Thoracic aorta (tissue), 2 donors: ENCODE measurements at regions not wholly inside any gene's neighbourhood (a gene's known extent, or its start where the extent isn't known, plus 50 kb on each side); places are given as distances from the start of the nearest gene placed in this dataset.
"Not testable (repeated sequence)": the region's sequence is repeated elsewhere in the genome, so short reads cannot be mapped to it uniquely, and the experiment has no call there.

ENCODE experiments used
- ATAC-seq: fragments of 150-250 bp; one replicate; pipeline ENCODE4 v1.8.0; 2017; ENCODE audit warnings: low read depth; ENCODE audit not compliant: insufficient number of reproducible peaks, low FRiP score
- DNase-seq: peaks from one replicate; pipeline ENCODE4 v3.0.0-alpha.2; 2020; ENCODE audit warnings: low spot score
- H3K27ac ChIP-seq, 2 donors: fragments of 200-600 bp; sonication (generic); 1 replicate in 1 of 2; 2 replicates in 1 of 2; pipeline ENCODE4 v1.5.1; 2016; ENCODE audit warnings: mild to moderate bottlenecking in 2 of 2, moderate library complexity in 2 of 2
- H3K27me3 ChIP-seq: fragments of 200-600 bp; sonication (generic); replicated peaks from 2 replicates; pipeline ENCODE4 v1.6.0; 2016; ENCODE audit warnings: mild to moderate bottlenecking; ENCODE audit not compliant: insufficient read depth
- H3K36me3 ChIP-seq: fragments of 200-600 bp; sonication (generic); one replicate; pipeline ENCODE4 v1.5.1; 2016
- H3K4me1 ChIP-seq, 2 donors: fragments of 200-600 bp; sonication (generic); 1 replicate in 1 of 2; 2 replicates in 1 of 2; pipeline versions ENCODE4 v1.5.1 to v1.6.0; 2016; ENCODE audit warnings: low read depth in 2 of 2, mild to moderate bottlenecking in 1 of 2; ENCODE audit not compliant: control insufficient read depth in 1 of 2
- H3K4me3 ChIP-seq: fragments of 200-600 bp; sonication (generic); 2 replicates; pipeline ENCODE4 v1.5.1; 2016; ENCODE audit warnings: mild to moderate bottlenecking
- H3K9me3 ChIP-seq: fragments of 200-600 bp; sonication (generic); 2 replicates; pipeline ENCODE4 v1.5.1; 2016
- TF ChIP-seq, protein P1 (sequence below): fragments of 200-600 bp; sonication (generic); IDR thresholded peaks from one replicate; pipeline ENCODE4 v1.5.1; 2019; ENCODE audit warnings: antibody characterized with exemption

DNA sequence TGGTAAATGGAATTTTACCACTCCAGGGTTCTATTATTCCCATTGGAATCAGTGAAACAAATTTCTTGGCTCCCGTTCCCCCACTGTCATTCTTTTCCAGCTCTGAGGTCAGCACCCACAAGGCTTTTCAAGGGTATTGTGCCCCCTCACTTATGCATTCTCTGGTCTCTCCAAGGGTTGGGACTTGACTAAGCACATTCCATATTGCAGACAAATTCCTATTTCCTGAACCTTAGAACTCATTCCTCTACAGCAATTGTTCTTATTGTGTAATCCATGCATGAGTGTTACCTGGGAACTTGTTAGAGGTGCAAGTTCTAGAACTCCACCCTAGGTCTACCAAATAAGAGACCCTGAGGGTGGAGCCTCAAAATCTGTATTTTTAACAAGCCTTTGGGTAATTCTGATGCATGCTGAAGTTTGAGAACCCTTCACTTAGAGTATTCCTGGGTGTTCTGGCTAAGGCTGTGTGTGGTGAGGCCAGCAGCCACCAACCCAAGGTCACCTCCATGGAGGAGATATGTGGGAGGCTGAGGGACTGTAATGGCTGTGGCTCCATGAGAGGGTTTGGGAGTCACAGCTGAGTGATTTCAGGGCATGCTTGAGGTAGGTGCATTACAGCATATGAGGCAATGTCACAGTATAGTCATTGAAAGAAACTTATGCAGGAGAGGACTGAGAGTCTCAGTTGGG lies 150.9 kb downstream of the TTC6 start:
- TF ChIP-seq, protein P1, sequence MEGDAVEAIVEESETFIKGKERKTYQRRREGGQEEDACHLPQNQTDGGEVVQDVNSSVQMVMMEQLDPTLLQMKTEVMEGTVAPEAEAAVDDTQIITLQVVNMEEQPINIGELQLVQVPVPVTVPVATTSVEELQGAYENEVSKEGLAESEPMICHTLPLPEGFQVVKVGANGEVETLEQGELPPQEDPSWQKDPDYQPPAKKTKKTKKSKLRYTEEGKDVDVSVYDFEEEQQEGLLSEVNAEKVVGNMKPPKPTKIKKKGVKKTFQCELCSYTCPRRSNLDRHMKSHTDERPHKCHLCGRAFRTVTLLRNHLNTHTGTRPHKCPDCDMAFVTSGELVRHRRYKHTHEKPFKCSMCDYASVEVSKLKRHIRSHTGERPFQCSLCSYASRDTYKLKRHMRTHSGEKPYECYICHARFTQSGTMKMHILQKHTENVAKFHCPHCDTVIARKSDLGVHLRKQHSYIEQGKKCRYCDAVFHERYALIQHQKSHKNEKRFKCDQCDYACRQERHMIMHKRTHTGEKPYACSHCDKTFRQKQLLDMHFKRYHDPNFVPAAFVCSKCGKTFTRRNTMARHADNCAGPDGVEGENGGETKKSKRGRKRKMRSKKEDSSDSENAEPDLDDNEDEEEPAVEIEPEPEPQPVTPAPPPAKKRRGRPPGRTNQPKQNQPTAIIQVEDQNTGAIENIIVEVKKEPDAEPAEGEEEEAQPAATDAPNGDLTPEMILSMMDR, result no peak
- no peak overlapping the region for H3K4me3 ChIP-seq
- no peak overlapping the region for H3K27ac ChIP-seq
- DNase-seq (no peak), ATAC-seq (no peak)
- H3K36me3 ChIP-seq, result no peaks in the 10 kb centered on the region
- no peaks in the 10 kb centered on the region for H3K4me1 ChIP-seq
- no peaks in the 10 kb centered on the region for H3K9me3 ChIP-seq
- H3K27me3 ChIP-seq, result no peaks in the 10 kb centered on the region

DNA sequence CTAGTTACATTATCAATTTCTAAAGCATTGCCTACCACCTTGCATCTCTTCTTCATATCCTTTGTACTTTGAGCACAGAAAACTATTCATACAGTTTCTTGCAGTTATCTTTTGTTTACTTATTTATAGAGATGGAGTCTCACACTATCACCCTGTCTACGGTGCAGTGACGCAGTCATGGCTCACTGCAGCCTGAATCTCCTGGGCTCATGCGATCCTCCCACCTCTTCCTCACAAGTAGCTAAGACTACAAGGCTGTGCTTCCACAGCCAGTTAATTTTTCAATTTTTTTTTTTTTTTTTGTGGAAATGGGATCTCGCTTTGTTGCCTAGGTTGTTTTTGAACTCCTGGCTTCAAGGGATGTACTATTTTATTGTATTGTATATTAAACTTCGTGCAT lies 158.0 kb downstream of the TTC6 start:
- ATAC-seq, result no peak

DNA sequence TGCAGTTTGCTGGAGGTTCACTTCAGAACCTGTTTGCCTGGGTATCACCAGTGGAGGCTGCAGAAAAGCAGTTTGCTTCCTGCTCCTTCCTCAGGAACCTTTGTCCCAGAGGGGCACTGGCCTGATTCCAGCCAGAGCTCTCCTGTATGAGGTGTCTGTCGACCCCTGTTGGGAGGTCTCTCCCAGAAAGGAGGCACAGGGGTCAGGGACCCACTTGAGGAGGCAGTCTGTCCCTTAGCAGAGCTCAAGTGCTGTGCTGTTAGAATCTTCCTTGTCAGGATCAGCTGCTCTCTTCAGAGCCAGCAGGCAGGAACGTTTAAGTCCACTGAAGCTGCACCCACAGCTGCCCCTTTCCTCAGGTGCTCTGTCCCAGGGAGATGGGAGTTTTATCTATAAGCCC lies 164.8 kb downstream of the TTC6 start:
- H3K27ac ChIP-seq, H3K9me3 ChIP-seq, ATAC-seq, H3K36me3 ChIP-seq, H3K4me3 ChIP-seq, H3K27me3 ChIP-seq, H3K4me1 ChIP-seq, DNase-seq: not testable (repeated sequence)

More for the DNA sequence above, 158.0 kb downstream of the TTC6 start:
- H3K4me3 ChIP-seq, result no peak overlapping the region
- no peaks in the 10 kb centered on the region for H3K27me3 ChIP-seq
- no peaks in the 10 kb centered on the region for H3K9me3 ChIP-seq
- no peaks in the 10 kb centered on the region for H3K36me3 ChIP-seq
- no peak for DNase-seq
- TF ChIP-seq, protein P1, result no peak
- no peak overlapping the region for H3K27ac ChIP-seq
- H3K4me1 ChIP-seq, result no peaks in the 10 kb centered on the region

DNA sequence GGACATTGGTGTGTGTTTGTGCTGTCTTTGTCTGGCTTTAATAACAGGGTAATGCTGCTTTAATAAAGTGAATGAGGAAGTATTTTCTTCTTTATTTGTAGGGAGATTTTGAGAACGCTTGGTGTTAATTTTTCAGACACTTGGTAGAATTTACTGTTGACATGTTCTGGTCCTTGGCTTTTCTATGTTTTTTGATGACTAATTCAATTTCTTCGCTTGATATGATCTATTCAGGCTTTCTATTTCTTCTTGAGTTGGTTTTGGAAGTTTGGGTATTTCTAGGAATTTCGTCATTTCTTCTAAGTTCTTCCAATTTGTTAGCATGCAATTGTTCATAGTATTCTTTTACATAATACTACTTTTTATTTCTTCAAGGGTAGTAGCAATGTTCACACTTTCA lies 167.8 kb downstream of the TTC6 start:
- no peaks in the 10 kb centered on the region for H3K4me1 ChIP-seq
- H3K9me3 ChIP-seq, result no peaks in the 10 kb centered on the region
- no peak overlapping the region for H3K4me3 ChIP-seq
- no peaks in the 10 kb centered on the region for H3K36me3 ChIP-seq
- no peak for DNase-seq
- no peak overlapping the region for H3K27ac ChIP-seq
- no peak for ATAC-seq
- TF ChIP-seq, protein P1, result no peak
- no peaks in the 10 kb centered on the region for H3K27me3 ChIP-seq

DNA sequence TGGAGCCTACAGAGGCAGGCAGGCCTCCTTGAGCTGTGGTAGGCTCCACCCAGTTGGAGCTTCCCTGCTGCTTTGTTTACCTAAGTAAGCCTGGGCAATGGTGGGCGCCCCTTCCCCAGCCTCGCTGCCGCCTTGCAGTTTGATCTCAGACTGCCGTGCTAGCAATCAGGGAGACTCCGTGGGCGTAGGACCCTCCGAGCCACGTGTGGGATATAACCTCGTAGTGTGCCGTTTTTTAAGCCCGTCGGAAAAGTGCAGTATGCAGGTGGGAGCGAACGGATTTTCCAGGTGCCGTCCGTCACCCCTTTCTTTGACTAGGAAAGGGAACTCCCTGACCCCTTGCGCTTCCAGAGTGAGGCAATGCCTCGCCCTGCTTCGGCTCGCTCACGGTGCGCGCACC lies 176.9 kb downstream of the TTC6 start:
- not testable (repeated sequence) for DNase-seq, H3K4me3 ChIP-seq, H3K36me3 ChIP-seq, H3K27ac ChIP-seq, H3K4me1 ChIP-seq, H3K27me3 ChIP-seq, H3K9me3 ChIP-seq, ATAC-seq

DNA sequence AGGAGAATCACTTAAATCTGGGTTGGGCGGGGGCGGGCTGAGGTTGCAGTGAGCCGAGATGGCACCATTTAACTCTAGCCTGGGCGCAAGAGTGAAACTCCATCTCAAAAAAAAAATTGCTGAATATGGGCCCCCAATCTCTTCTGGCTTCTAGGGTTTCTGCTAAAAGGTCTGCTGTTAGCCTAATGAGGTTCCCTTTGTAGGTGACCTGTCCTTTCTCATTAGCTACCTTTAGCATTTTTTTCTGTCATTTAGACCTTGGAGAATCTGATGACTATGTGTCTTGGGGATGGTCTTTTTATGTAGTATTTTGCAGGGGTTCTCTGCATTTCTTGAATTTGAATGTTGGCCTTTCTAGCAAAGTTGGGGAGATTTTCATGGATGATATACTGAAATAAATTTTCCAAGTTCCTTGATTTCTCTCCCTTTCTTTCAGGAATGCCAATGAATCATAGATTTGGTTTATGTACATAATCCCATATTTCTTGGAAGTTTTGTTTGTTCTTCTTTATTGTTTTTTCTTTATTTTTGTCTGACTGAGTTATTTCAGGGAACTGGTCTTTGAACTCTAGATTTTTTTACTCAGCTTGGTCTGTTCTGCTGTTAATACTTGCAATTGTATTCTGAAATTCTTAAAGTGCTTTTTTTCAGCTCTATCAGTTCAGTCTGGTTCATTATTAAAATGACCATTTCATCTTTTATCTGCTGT lies 181.5 kb downstream of the TTC6 start:
- Histone ChIP-seq H3K36me3 (no peaks in the 10 kb centered on the region), H3K4me1 (no peaks in the 10 kb centered on the region), H3K9me3 (no peaks in the 10 kb centered on the region), H3K4me3 (no peak overlapping the region), H3K27me3 (no peaks in the 10 kb centered on the region), H3K27ac (no peak overlapping the region)
- no peak for DNase-seq
- TF ChIP-seq, protein P1, result no peak
- no peak for ATAC-seq
